Activated CD8-positive, alpha-beta memory T cell treated with anti-CD3 and anti-CD28 coated beads, Interleukin-2, amount 50 U/mL, for 48 hours (primary cell): ENCODE measurements at regions not wholly inside any gene's neighbourhood (a gene's known extent, or its start where the extent isn't known, plus 50 kb on each side); places are given as distances from the start of the nearest gene placed in this dataset.

Experiments
- DNase-seq: peaks from one replicate; pipeline ENCODE4 v3.0.0-alpha.2; 2020

- DNase-seq, result no peak
Measured at GRCh38 chr9:86405926-86406325, 51.7 kb upstream of the TUT7 start.

- no peak for DNase-seq
Measured at GRCh38 chr9:86405086-86405491, 50.9 kb upstream of the TUT7 start.
